Body of pancreas (tissue), 4 donors: ENCODE measurements at regions not wholly inside any gene's neighbourhood (a gene's known extent, or its start where the extent isn't known, plus 50 kb on each side); places are given as distances from the start of the nearest gene placed in this dataset.

Experiments
- ATAC-seq: fragments of 150-250 bp; one replicate; pipeline ENCODE4 v1.9.1; 2016
- DNase-seq, 4 donors: peaks; one replicate each; pipeline ENCODE4 v3.0.0-alpha.2; 2019
- H3K27ac ChIP-seq, 4 donors: fragments of 200-600 bp; sonication (generic); 1 replicate in 3 of 4; 2 replicates in 1 of 4; pipeline versions ENCODE4 v1.5.1 to v1.6.1; 2016 to 2019; ENCODE audit warnings: mild to moderate bottlenecking in 1 of 4, mixed read lengths in 1 of 4, moderate library complexity in 1 of 4
- H3K27me3 ChIP-seq, 2 donors: fragments of 200-600 bp; sonication (generic); one replicate each; pipeline ENCODE4 v1.6.0; 2016; ENCODE audit warnings: mild to moderate bottlenecking in 1 of 2
- H3K36me3 ChIP-seq, 2 donors: fragments of 200-600 bp; sonication (generic); replicated peaks in 1 of 2; 2 replicates each; pipeline ENCODE4 v1.5.1; 2016; ENCODE audit warnings: low read depth in 2 of 2; ENCODE audit not compliant: insufficient read depth in 1 of 2
- H3K4me1 ChIP-seq: fragments of 200-600 bp; sonication (generic); one replicate; pipeline ENCODE4 v1.6.0; 2016
- H3K4me3 ChIP-seq, 2 donors: fragments of 200-600 bp; sonication (generic); 1 replicate in 1 of 2; 2 replicates in 1 of 2; pipeline ENCODE4 v1.5.1; 2016 to 2019
- H3K9me3 ChIP-seq, 3 donors: fragments of 200-600 bp; sonication (generic); 1 replicate in 2 of 3; 2 replicates in 1 of 3; pipeline ENCODE4 v1.5.1; 2016
- CTCF ChIP-seq, 7 experiments: fragments of 450-650 bp in 4 of 7; fragments of 200-600 bp in 3 of 7; sonication (generic) in 3 of 7; IDR thresholded peaks; one replicate each; pipeline ENCODE4 v1.5.1; 2016 to 2019; ENCODE audit warnings: antibody characterized with exemption in 7 of 7
- POLR2A ChIP-seq, 3 donors: fragments of 450-650 bp; IDR thresholded peaks; one replicate each; pipeline ENCODE4 v1.6.1; 2016; ENCODE audit warnings: antibody characterized with exemption in 3 of 3, mild to moderate bottlenecking in 2 of 3
- WGBS, 2 donors: methylation state at CpG; one replicate each; pipeline ENCODE4 v1.1.5; 2017; 5-methylcytosine and 5-hydroxymethylcytosine counted together
- intact Hi-C: fragments of 100-400 bp; cut with DNase I; formaldehyde crosslinking; loops from one replicate; pipeline ENCODE4 v1.15.1; 2023

- TF ChIP-seq CTCF (IDR thresholded peaks at IDR 0.05) = no peak
- no peak for TF ChIP-seq POLR2A (IDR thresholded peaks at IDR 0.05)
- no peaks in the 10 kb centered on the region for H3K36me3 ChIP-seq
- ATAC-seq (peak; percentile 55), DNase-seq (peak in 1 of 4 donors; percentile 8)
- H3K27me3 ChIP-seq = no peaks in the 10 kb centered on the region
- no peaks in the 10 kb centered on the region for H3K9me3 ChIP-seq
- no peak overlapping the region for H3K4me3 ChIP-seq
- no peak overlapping the region for H3K27ac ChIP-seq
- 47 to 51% methylated on average over 5 of the region's 5 CpGs for WGBS, 2 donors
- intact Hi-C loops = no loop called here
- H3K4me1 ChIP-seq = no peaks in the 10 kb centered on the region
Measured at GRCh38 chr15:58369261-58369701, 62.5 kb upstream of the LIPC start.

- intact Hi-C loops = no loop called here
- no peak for ATAC-seq
- H3K9me3 ChIP-seq = no peaks in the 10 kb centered on the region
Measured at GRCh38 chr15:58369956-58370355, 61.8 kb upstream of the LIPC start.

GRCh38 chr15:58374147-58374546 lies 57.6 kb upstream of the LIPC start:
- no peak for DNase-seq
- H3K27ac ChIP-seq = no peak overlapping the region

More at GRCh38 chr15:58369956-58370355, 61.8 kb upstream of the LIPC start:
- no peak for TF ChIP-seq CTCF (IDR thresholded peaks at IDR 0.05)
- TF ChIP-seq POLR2A (IDR thresholded peaks at IDR 0.05) = no peak
- no peaks in the 10 kb centered on the region for H3K4me1 ChIP-seq
- no peak overlapping the region for H3K4me3 ChIP-seq
- no peaks in the 10 kb centered on the region for H3K36me3 ChIP-seq
- H3K27ac ChIP-seq = no peak overlapping the region
- 68 to 73% methylated on average over 3 of the region's 3 CpGs for WGBS, 2 donors
- no peak for DNase-seq
- H3K27me3 ChIP-seq = no peaks in the 10 kb centered on the region

GRCh38 chr15:58377193-58377592 lies 54.6 kb upstream of the LIPC start:
- H3K27ac ChIP-seq = no peak overlapping the region
- H3K36me3 ChIP-seq = no peaks in the 10 kb centered on the region
- ATAC-seq (no peak), DNase-seq (no peak)
- no peak for TF ChIP-seq CTCF (IDR thresholded peaks at IDR 0.05)
- TF ChIP-seq POLR2A (IDR thresholded peaks at IDR 0.05) = no peak
- H3K9me3 ChIP-seq = peaks cover 0 to 7% (median 0%) of the 10 kb centered on the region in 3 donors
- intact Hi-C loops = no loop called here
- WGBS, 2 donors = 80 to 85% methylated on average over 2 of the region's 2 CpGs
- no peak overlapping the region for H3K4me3 ChIP-seq
- H3K27me3 ChIP-seq = no peaks in the 10 kb centered on the region
- no peaks in the 10 kb centered on the region for H3K4me1 ChIP-seq

More at GRCh38 chr15:58374147-58374546, 57.6 kb upstream of the LIPC start:
- WGBS, 2 donors = 77 to 94% methylated on average over 2 to 3 of the region's 3 CpGs
- Histone ChIP-seq H3K36me3 (no peaks in the 10 kb centered on the region), H3K27me3 (no peaks in the 10 kb centered on the region), H3K4me3 (no peak overlapping the region), H3K4me1 (no peaks in the 10 kb centered on the region), H3K9me3 (peaks cover 0 to 7% (median 0%) of the 10 kb centered on the region in 3 donors)
- intact Hi-C loops = no loop called here
- no peak for TF ChIP-seq CTCF (IDR thresholded peaks at IDR 0.05)
- TF ChIP-seq POLR2A (IDR thresholded peaks at IDR 0.05) = no peak
- no peak for ATAC-seq
